Endodermal cell (in vitro differentiated cells): ENCODE measurements at regions not wholly inside any gene's neighbourhood (a gene's known extent, or its start where the extent isn't known, plus 50 kb on each side); places are given as distances from the start of the nearest gene placed in this dataset.

Experiments
- DNase-seq: peaks from one replicate; pipeline ENCODE4 v3.0.0-alpha.2; 2017
- H3K27ac ChIP-seq: 2 replicates; pipeline ENCODE4 v1.5.1; 2013; ENCODE audit warnings: mild to moderate bottlenecking, low read depth, low read length, moderate library complexity
- H3K27me3 ChIP-seq: 2 replicates; pipeline ENCODE4 v1.6.1; 2013; ENCODE audit warnings: mild to moderate bottlenecking, low read length, moderate library complexity; ENCODE audit not compliant: insufficient read depth, control insufficient read depth, poor library complexity, severe bottlenecking
- H3K36me3 ChIP-seq: 2 replicates; pipeline ENCODE4 v1.7.0; 2013; ENCODE audit warnings: mild to moderate bottlenecking, low read length, moderate library complexity; ENCODE audit not compliant: control insufficient read depth, insufficient read depth
- H3K4me1 ChIP-seq: one replicate; pipeline ENCODE4 v1.7.0; 2013; ENCODE audit warnings: low read length; ENCODE audit not compliant: control insufficient read depth, insufficient read depth
- H3K4me3 ChIP-seq: 2 replicates; pipeline ENCODE4 v1.5.1; 2013; ENCODE audit warnings: mild to moderate bottlenecking, low read length, moderate library complexity
- H3K9ac ChIP-seq: 2 replicates; pipeline ENCODE4 v1.6.1; 2013; ENCODE audit warnings: mild to moderate bottlenecking, low read length, moderate library complexity; ENCODE audit not compliant: poor library complexity, severe bottlenecking; ENCODE audit errors: extremely low read depth
- H3K9me3 ChIP-seq: 2 replicates; pipeline ENCODE4 v1.6.1; 2013; ENCODE audit warnings: mild to moderate bottlenecking, low read length, moderate library complexity; ENCODE audit not compliant: control insufficient read depth
- H3K27ac Mint-ChIP-seq: 2 replicates; pipeline ENCODE4 v1.8.0; 2020; ENCODE audit warnings: mixed read lengths
- H3K27me3 Mint-ChIP-seq: 2 replicates; pipeline ENCODE4 v1.8.0; 2021; ENCODE audit warnings: mild to moderate bottlenecking, mixed read lengths; ENCODE audit not compliant: insufficient read depth
- H3K36me3 Mint-ChIP-seq: 2 replicates; pipeline ENCODE4 v1.8.0; 2020; ENCODE audit warnings: low read depth, mixed read lengths
- H3K4me1 Mint-ChIP-seq: 2 replicates; pipeline ENCODE4 v1.8.0; 2020; ENCODE audit warnings: mixed read lengths
- H3K4me3 Mint-ChIP-seq: 2 replicates; pipeline ENCODE4 v1.8.0; 2020; ENCODE audit warnings: mild to moderate bottlenecking, moderate library complexity, mixed read lengths
- H3K9me3 Mint-ChIP-seq: 2 replicates; pipeline ENCODE4 v1.8.0; 2020; ENCODE audit warnings: mild to moderate bottlenecking, mixed read lengths
- WGBS, 2 experiments: methylation state at CpG; one replicate each; pipeline versions ENCODE4 v1.1.5 to v1.1.7; 2013; ENCODE audit warnings: missing lambda C conversion rate in 2 of 2, mixed read lengths in 1 of 2; ENCODE audit not compliant: insufficient coverage in 1 of 2, insufficient read length in 1 of 2; 5-methylcytosine and 5-hydroxymethylcytosine counted together
- TF ChIP-seq, protein P1 (sequence below): fragments of 200-600 bp; sonication (generic); conservative IDR thresholded peaks from 2 replicates; pipeline ENCODE4 v1.5.0; 2021; ENCODE audit warnings: antibody characterized with exemption, mild to moderate bottlenecking

DNA sequence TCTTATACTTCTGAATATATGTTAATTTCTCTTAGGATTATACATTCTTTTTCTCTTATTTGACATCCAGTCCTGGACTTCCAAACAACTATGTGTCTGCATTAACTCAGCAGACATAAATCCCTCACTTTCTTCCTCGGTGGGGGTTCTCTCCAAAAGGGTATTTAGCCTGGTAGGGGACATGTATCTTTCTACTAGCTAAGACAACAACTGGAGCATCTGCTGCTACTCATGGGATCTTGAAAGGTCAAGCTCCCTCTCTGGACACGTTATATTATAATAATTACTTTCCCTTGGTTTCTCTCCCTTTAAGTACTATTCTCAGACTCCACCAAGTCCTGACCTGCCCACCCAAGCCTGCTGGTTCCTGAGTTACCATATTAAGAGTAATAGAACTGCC lies 983.7 kb upstream of the FLRT2 start:
- Histone ChIP-seq H3K4me1 (no peaks in the 10 kb centered on the region), H3K9ac (no peak overlapping the region), H3K36me3 (no peaks in the 10 kb centered on the region), H3K9me3 (no peaks in the 10 kb centered on the region), H3K27me3 (no peaks in the 10 kb centered on the region), H3K27ac (no peak overlapping the region), H3K4me3 (no peak overlapping the region)
- Mint-ChIP-seq H3K27ac (no peak overlapping the region), H3K4me3 (no peak overlapping the region), H3K27me3 (no peaks in the 10 kb centered on the region), H3K9me3 (no peaks in the 10 kb centered on the region), H3K36me3 (no peaks in the 10 kb centered on the region), H3K4me1 (peaks cover 8% of the 10 kb centered on the region)
- 89% methylated on average over 2 of the region's 2 CpGs; no CpG with 5 or more reads in 1 of the 2 experiments for WGBS, 2 experiments
- no peak for DNase-seq
- TF ChIP-seq, protein P1, sequence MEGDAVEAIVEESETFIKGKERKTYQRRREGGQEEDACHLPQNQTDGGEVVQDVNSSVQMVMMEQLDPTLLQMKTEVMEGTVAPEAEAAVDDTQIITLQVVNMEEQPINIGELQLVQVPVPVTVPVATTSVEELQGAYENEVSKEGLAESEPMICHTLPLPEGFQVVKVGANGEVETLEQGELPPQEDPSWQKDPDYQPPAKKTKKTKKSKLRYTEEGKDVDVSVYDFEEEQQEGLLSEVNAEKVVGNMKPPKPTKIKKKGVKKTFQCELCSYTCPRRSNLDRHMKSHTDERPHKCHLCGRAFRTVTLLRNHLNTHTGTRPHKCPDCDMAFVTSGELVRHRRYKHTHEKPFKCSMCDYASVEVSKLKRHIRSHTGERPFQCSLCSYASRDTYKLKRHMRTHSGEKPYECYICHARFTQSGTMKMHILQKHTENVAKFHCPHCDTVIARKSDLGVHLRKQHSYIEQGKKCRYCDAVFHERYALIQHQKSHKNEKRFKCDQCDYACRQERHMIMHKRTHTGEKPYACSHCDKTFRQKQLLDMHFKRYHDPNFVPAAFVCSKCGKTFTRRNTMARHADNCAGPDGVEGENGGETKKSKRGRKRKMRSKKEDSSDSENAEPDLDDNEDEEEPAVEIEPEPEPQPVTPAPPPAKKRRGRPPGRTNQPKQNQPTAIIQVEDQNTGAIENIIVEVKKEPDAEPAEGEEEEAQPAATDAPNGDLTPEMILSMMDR, result no peak

DNA sequence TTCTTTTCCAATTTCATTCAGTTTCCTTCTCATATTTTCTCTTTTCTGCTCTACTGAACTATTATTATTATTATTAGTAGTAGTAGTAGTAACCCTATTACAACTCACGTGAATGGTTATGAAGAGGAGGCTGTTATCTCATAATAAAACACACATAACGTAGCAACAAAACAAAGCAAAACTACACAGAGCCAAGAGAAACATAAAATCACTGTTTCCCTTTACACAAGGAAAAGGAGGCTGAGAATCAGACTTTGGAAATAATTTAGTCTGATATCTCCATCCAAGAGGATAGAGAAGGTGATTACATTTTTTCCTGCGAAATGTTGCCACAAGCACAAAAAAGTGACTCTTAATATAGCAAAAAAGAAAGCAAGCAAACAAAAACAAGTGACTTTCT lies 975.8 kb upstream of the FLRT2 start:
- Histone ChIP-seq H3K9ac (no peak overlapping the region), H3K27ac (no peak overlapping the region), H3K27me3 (no peaks in the 10 kb centered on the region), H3K9me3 (peaks cover 24% of the 10 kb centered on the region), H3K36me3 (no peaks in the 10 kb centered on the region), H3K4me1 (peaks cover 3% of the 10 kb centered on the region), H3K4me3 (no peak overlapping the region)
- Mint-ChIP-seq H3K27me3 (no peaks in the 10 kb centered on the region), H3K4me1 (peaks cover 5% of the 10 kb centered on the region), H3K27ac (no peak overlapping the region), H3K36me3 (no peaks in the 10 kb centered on the region), H3K9me3 (peaks cover 15% of the 10 kb centered on the region), H3K4me3 (no peak overlapping the region)
- DNase-seq, result no peak
- whole genome bisulfite sequencing, 2 experiments, result 86% methylated on average over 1 of the region's 3 CpGs; no CpG with 5 or more reads in 1 of the 2 experiments
- TF ChIP-seq, protein P1, result no peak

DNA sequence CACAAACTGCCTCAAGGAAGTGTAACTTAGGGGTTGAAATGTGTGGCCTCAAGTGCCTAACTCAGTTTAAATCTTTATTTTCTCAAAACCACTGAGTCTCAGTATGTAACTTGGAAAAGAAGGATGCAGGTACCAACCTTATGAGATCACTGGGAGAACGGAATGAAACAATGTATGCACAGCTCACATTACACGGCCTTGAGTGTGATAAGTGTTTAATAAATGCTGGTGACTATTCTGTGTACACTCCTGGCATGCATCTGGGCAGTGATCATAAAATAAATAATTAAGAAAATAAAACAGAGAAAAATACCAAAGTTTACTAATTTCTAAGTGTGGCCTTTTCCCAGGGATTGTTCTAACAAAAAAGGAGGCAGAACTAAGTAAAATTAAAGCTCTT lies 974.5 kb upstream of the FLRT2 start:
- Histone ChIP-seq H3K4me1 (peaks cover 3% of the 10 kb centered on the region), H3K36me3 (no peaks in the 10 kb centered on the region), H3K9me3 (peaks cover 24% of the 10 kb centered on the region), H3K27me3 (no peaks in the 10 kb centered on the region), H3K4me3 (no peak overlapping the region), H3K27ac (no peak overlapping the region), H3K9ac (no peak overlapping the region)
- no peak for DNase-seq
- Mint-ChIP-seq H3K9me3 (peaks cover 15% of the 10 kb centered on the region), H3K4me1 (peaks cover 5% of the 10 kb centered on the region), H3K27me3 (no peaks in the 10 kb centered on the region), H3K36me3 (no peaks in the 10 kb centered on the region), H3K27ac (no peak overlapping the region), H3K4me3 (no peak overlapping the region)
- TF ChIP-seq, protein P1, result no peak
- 94 to 97% methylated on average over 2 of the region's 2 CpGs for WGBS, 2 experiments
